Ecto neural progenitor cell (in vitro differentiated cells): ENCODE measurements at regions not wholly inside any gene's neighbourhood (a gene's known extent, or its start where the extent isn't known, plus 50 kb on each side); places are given as distances from the start of the nearest gene placed in this dataset.
"Not testable (repeated sequence)": the region's sequence is repeated elsewhere in the genome, so short reads cannot be mapped to it uniquely, and the experiment has no call there.

ENCODE experiments used
- DNase-seq: peaks from one replicate; pipeline ENCODE4 v3.0.0-alpha.2; 2018; ENCODE audit warnings: low spot score

- peak; percentile 43 for DNase-seq
Measured at GRCh38 chrX:91500499-91500898, 65.9 kb downstream of the PABPC5 start.

DNA sequence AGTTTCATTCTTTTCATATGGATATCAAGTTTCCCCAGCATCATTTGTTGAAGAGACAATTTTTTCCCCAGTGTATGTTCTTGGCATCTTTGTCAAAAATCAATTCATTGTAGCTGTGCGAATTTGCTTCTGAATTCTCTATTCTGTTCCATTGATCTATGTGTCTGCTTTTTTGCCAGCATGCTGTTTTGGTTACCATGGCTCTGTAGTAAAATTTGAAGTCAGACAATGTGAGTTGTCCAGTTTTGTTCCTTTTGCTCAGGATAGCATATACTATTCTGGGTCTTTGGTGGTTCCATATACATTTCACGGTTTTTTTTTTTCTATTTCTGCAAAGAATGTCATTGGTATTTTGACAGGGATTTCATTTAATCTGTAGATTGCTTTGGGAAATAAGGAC lies 95.6 kb downstream of the PABPC5 start:
- not testable (repeated sequence) for DNase-seq

GRCh38 chrX:91563127-91563526 lies 128.5 kb downstream of the PABPC5 start:
- not testable (repeated sequence) for DNase-seq
